LNCAP (cell line): ENCODE measurements at regions not wholly inside any gene's neighbourhood (a gene's known extent, or its start where the extent isn't known, plus 50 kb on each side); places are given as distances from the start of the nearest gene placed in this dataset.

Source experiments
- TF ChIP-seq, protein P1 (sequence below): fragments of 450-650 bp; IDR thresholded peaks from 2 replicates; pipeline ENCODE4 v1.5.1; 2017; ENCODE audit warnings: mild to moderate bottlenecking

DNA sequence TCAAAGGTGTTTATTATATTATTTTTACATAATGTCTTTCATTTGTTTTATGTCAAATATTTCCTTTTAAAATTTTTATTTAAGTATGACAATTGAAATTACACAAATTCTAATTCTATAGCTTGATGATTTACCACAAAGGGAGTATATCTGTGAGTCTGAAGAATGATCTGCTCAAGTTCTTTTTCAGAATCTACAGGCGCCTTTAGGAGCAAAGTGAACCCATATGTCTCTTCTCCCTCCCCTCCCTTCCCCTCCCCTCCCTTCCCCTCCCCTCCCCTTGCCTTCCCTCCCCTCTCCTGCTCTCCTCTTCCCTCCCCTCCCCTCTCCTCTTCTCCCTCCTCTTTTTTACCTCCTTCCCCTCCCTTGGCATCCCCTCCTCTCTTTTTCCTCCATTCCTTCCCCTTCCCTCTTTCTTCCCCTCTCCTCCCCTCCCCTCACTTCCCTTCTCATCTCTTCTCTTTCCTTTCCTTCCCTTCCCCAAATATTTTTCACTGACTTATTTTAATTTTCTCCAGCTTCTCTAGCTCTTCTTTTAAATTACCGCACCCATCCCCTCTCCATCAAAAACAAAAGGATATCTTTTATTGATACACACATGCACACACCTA, 495.3 kb upstream of the PIK3R1 start:
- TF ChIP-seq, protein P1, sequence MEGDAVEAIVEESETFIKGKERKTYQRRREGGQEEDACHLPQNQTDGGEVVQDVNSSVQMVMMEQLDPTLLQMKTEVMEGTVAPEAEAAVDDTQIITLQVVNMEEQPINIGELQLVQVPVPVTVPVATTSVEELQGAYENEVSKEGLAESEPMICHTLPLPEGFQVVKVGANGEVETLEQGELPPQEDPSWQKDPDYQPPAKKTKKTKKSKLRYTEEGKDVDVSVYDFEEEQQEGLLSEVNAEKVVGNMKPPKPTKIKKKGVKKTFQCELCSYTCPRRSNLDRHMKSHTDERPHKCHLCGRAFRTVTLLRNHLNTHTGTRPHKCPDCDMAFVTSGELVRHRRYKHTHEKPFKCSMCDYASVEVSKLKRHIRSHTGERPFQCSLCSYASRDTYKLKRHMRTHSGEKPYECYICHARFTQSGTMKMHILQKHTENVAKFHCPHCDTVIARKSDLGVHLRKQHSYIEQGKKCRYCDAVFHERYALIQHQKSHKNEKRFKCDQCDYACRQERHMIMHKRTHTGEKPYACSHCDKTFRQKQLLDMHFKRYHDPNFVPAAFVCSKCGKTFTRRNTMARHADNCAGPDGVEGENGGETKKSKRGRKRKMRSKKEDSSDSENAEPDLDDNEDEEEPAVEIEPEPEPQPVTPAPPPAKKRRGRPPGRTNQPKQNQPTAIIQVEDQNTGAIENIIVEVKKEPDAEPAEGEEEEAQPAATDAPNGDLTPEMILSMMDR: no peak

DNA sequence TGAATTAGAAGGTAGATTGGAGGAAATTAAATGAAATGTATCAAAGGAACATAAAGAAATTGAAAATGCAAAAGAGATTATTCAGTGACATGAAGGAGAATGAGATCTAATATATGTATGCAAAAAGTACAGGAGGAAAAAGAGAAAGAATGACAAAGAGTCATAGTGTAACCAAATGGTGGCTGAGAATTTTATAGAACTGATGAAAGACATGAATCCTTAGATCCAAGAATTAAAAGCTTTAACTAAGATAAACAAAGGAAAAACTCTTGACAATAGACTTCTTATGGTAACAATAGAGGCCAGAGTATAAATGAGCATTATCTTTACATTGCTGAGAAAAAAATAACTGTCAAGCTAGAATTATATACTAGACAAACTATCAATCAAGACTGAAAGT, 505.4 kb upstream of the CD180 start:
- TF ChIP-seq, protein P1: no peak

DNA sequence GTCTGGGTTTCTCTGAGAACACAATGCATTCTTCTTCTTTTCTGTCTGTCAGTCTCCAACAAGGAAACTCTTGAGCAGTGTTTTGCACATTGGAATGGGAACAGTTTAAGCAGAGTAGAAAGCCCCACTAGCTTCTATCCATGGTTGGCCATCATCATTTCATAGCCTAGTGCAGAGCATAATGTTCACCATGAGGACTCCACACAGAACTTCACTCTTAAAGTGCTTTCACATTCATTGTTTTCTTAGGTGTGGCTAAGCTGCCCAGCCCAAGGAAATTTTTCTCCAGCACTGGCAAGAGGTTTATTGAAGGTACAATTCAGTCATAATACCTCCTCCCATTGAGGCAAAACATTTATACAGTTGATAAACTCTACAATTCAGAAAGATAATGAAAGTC, 503.0 kb upstream of the CD180 start:
- TF ChIP-seq, protein P1: no peak

DNA sequence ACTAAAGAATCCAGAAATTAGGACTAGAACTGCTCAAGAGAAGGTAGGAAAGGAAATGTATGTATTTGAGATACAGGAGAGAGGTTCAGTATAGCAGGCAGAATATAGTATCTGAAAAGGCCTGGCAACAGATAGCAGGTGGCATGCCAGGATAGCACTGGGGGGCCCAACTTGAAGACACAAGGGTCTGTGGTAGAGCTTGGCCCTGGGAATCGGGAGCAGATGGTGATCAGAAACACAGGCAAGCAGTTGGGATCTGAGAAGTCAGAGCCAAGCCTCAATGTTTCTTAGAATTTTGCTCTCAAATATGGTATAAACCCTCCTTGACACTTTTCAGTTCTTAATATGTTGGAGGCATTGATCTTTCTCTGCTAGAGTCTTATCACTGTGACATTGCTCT, 499.8 kb upstream of the CD180 start:
- TF ChIP-seq, protein P1: no peak

DNA sequence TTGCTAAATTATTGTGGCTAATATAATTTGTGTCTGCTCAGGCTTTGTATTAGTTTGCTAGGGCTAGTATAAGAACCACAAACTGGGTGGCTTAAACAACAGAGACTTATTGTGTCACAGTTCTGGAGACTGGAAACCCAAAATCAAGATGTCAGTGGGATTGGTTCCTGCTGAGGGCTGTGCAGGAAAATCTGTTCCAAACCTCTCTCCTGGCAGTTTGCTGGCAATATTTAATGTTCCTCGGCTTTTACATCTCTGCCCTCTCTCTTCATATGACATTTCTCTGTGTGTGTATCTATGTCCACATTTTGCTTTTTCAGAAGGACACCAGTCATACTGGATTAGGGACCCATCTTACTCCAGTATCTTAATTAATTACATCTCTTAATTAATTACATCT, 498.8 kb upstream of the CD180 start:
- TF ChIP-seq, protein P1: no peak

DNA sequence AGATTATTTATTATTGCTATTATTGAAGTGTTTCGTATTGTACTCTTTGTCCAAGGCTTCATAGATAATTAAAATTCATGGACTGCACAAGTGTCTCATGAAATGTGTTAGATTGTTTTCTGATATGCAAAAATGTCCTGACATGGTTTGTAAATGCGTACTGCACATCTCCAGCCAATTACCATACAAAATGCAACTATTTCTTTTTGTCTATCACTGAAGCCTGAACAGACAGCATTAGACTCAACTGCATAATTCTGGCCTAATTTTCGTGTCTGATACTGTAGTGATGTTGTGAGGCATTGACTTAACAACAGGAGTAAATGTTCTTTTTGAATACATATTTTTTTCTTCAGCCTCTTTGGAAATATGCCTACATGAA, 498.2 kb upstream of the CD180 start:
- TF ChIP-seq, protein P1: no peak

DNA sequence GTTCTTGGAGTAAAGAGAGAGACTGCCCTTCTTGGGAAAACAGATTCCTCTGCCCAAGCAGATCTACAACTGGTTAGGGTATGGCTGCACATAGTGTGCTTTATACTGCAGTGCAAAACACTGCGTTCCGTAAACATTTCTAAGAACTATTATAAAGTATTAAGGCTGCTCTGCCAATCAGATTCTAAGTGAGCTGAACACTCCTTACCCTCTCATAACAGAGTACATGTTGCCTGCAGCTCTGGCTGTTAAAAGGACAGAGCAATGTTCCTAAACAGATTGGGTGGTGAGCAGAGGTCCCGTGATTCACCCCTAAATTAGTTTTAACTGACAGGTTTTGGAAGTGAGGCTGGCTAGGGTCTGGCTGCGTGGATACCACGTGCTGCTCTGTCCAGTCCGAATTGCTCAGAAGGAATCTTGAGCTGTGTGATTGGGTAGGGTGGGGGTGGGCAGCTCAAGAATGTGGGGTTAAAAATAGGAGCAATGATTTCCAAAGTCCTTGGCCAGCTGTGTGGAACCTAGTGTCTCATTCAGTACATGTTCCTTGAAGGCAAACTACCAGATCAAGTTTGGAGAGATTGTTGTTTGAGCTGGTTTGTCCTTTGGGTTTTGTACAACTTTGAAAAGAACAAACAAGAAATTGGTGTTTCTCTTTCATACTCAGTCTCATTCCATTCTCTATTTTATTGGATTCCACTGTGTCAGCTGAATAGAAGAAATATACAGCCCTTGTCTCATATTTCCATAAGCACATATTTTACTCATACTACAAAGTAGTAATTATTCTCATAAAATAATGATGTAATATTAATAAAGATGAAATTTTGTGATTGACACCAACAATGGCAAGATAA, 497.6 kb upstream of the CD180 start:
- TF ChIP-seq, protein P1: no peak
